GM23248 (cell line): ENCODE measurements at regions not wholly inside any gene's neighbourhood (a gene's known extent, or its start where the extent isn't known, plus 50 kb on each side); places are given as distances from the start of the nearest gene placed in this dataset.
A peak's percentile ranks its signal among the peaks of the same experiment; 100 is the strongest.

Source experiments
- DNase-seq: peaks from one replicate; pipeline ENCODE4 v3.0.0-alpha.2; 2015
- H2AFZ ChIP-seq: fragments of 200-600 bp; sonication (generic); 2 replicates; pipeline ENCODE4 v1.6.1; 2016; ENCODE audit warnings: antibody characterized with exemption
- H3F3A ChIP-seq: fragments of 200-600 bp; sonication (generic); 2 replicates; pipeline ENCODE4 v1.6.1; 2016; ENCODE audit warnings: mild to moderate bottlenecking, antibody characterized with exemption, mixed run types; ENCODE audit not compliant: insufficient read depth
- H3K27ac ChIP-seq: fragments of 200-600 bp; sonication (generic); 2 replicates; pipeline ENCODE4 v1.5.1; 2016; ENCODE audit warnings: mild to moderate bottlenecking
- H3K27me3 ChIP-seq: fragments of 200-600 bp; sonication (generic); replicated peaks from 2 replicates; pipeline ENCODE4 v1.6.1; 2016; ENCODE audit warnings: mild to moderate bottlenecking; ENCODE audit not compliant: insufficient read depth
- H3K36me3 ChIP-seq: fragments of 200-600 bp; sonication (generic); 2 replicates; pipeline ENCODE4 v1.6.1; 2016; ENCODE audit warnings: low read depth, mild to moderate bottlenecking
- H3K4me1 ChIP-seq: fragments of 200-600 bp; sonication (generic); 2 replicates; pipeline ENCODE4 v1.6.1; 2016; ENCODE audit warnings: mild to moderate bottlenecking; ENCODE audit not compliant: insufficient read depth
- H3K4me2 ChIP-seq: fragments of 200-600 bp; sonication (generic); one replicate; pipeline ENCODE4 v1.6.1; 2016; ENCODE audit warnings: mild to moderate bottlenecking; ENCODE audit not compliant: unreplicated experiment
- H3K4me3 ChIP-seq: fragments of 200-600 bp; sonication (generic); 2 replicates; pipeline ENCODE4 v1.5.1; 2016; ENCODE audit warnings: mild to moderate bottlenecking
- H3K79me2 ChIP-seq: fragments of 200-600 bp; sonication (generic); 2 replicates; pipeline ENCODE4 v1.6.1; 2016; ENCODE audit warnings: mild to moderate bottlenecking; ENCODE audit not compliant: insufficient read depth
- H3K9ac ChIP-seq: fragments of 200-600 bp; sonication (generic); 2 replicates; pipeline ENCODE4 v1.6.1; 2016; ENCODE audit warnings: mild to moderate bottlenecking
- H3K9me2 ChIP-seq: fragments of 200-600 bp; sonication (generic); 2 replicates; pipeline ENCODE4 v1.6.1; 2016; ENCODE audit warnings: mixed run types, mild to moderate bottlenecking, moderate library complexity; ENCODE audit not compliant: insufficient read depth
- H3K9me3 ChIP-seq: fragments of 200-600 bp; sonication (generic); one replicate; pipeline ENCODE4 v1.6.1; 2017; ENCODE audit warnings: low read depth
- H4K20me1 ChIP-seq: fragments of 200-600 bp; sonication (generic); 2 replicates; pipeline ENCODE4 v1.6.0; 2016; ENCODE audit not compliant: insufficient read depth
- EZH2 ChIP-seq: fragments of 200-600 bp; sonication (generic); IDR thresholded peaks from 2 replicates; pipeline ENCODE4 v1.6.1; 2018; ENCODE audit warnings: antibody characterized with exemption, mild to moderate bottlenecking; ENCODE audit not compliant: insufficient read depth, poor library complexity, severe bottlenecking
- EZH2phosphoT487 ChIP-seq: fragments of 200-600 bp; sonication (generic); IDR thresholded peaks from 2 replicates; pipeline ENCODE4 v1.6.1; 2018; ENCODE audit warnings: antibody characterized with exemption, moderate library complexity, mild to moderate bottlenecking, low read depth; ENCODE audit not compliant: insufficient read depth
- WGBS, 2 experiments: methylation state at CpG; one replicate each; pipeline ENCODE4 v1.1.6; 2015 to 2017; ENCODE audit warnings: low lambda C conversion rate in 2 of 2, low coverage in 1 of 2; ENCODE audit errors: missing lambda C conversion rate in 2 of 2; 5-methylcytosine and 5-hydroxymethylcytosine counted together
- in situ Hi-C: fragments of 300-500 bp; cut with MboI; formaldehyde crosslinking; loops from 2 replicates; pipeline ENCODE4 v1.15.0; 2020

- peaks cover 31% of the 10 kb centered on the region for H3K4me1 ChIP-seq
- DNase-seq = peak; percentile 64
- TF ChIP-seq EZH2 (no peak), EZH2phosphoT487 (0 out of 2 replicates have a peak, but pooled peaks have one; percentile 53)
- peaks cover 33% of the 10 kb centered on the region for H3F3A ChIP-seq
- H3K9me3 ChIP-seq = no peaks in the 10 kb centered on the region
- H3K9ac ChIP-seq = no peak overlapping the region
- no peaks in the 10 kb centered on the region for H3K9me2 ChIP-seq
- H3K36me3 ChIP-seq = no peaks in the 10 kb centered on the region
- no peaks in the 10 kb centered on the region for H3K27me3 ChIP-seq
- in situ Hi-C loops = loop anchor here (25.0 kb wide), 1 partner anchor 546 kb away; no protein-coding TSS in a partner anchor
- H3K4me3 ChIP-seq = no peak overlapping the region
- peak overlapping the region; percentile 13; the same call in 1 of the 2 replicates for H3K27ac ChIP-seq
- H4K20me1 ChIP-seq = no peaks in the 10 kb centered on the region
- H2AFZ ChIP-seq = no peak overlapping the region
- peak overlapping the region; percentile 14 for H3K4me2 ChIP-seq
- no peaks in the 10 kb centered on the region for H3K79me2 ChIP-seq
- 31 to 34% methylated on average over 3 of the region's 3 CpGs for WGBS, 2 experiments
Measured at GRCh38 chr6:9532621-9533557, 882.0 kb downstream of the TFAP2A start.

GRCh38 chr6:9527679-9528286, 887.1 kb downstream of the TFAP2A start:
- H3K4me2 ChIP-seq = no peak overlapping the region
- H3K4me3 ChIP-seq = no peak overlapping the region
- TF ChIP-seq EZH2phosphoT487 (no peak), EZH2 (no peak)
- DNase-seq = peak; percentile 1
- H2AFZ ChIP-seq = 0 out of 2 replicates have a peak overlapping the region, but pooled peaks have one; percentile 3
- H4K20me1 ChIP-seq = no peaks in the 10 kb centered on the region
- no peaks in the 10 kb centered on the region for H3K9me3 ChIP-seq
- H3K4me1 ChIP-seq = peaks cover 19% of the 10 kb centered on the region
- H3K27me3 ChIP-seq = no peaks in the 10 kb centered on the region
- H3F3A ChIP-seq = peaks cover 19% of the 10 kb centered on the region
- no peaks in the 10 kb centered on the region for H3K79me2 ChIP-seq
- no peaks in the 10 kb centered on the region for H3K9me2 ChIP-seq
- 42 to 49% methylated on average over 4 of the region's 4 CpGs for WGBS, 2 experiments
- H3K9ac ChIP-seq = no peak overlapping the region
- in situ Hi-C loops = loop anchor here (25.0 kb wide), 1 partner anchor 540 kb away; no protein-coding TSS in a partner anchor
- H3K36me3 ChIP-seq = no peaks in the 10 kb centered on the region
- no peak overlapping the region for H3K27ac ChIP-seq

- H3K4me1 ChIP-seq = peaks cover 45% of the 10 kb centered on the region
- no peaks in the 10 kb centered on the region for H3K79me2 ChIP-seq
- H3K36me3 ChIP-seq = no peaks in the 10 kb centered on the region
- H3K4me3 ChIP-seq = no peak overlapping the region
- DNase-seq = peak; percentile 94
- H3K9me3 ChIP-seq = no peaks in the 10 kb centered on the region
- H3K9ac ChIP-seq = peak overlapping the region; percentile 19; the same call in 1 of the 2 replicates
- H4K20me1 ChIP-seq = no peaks in the 10 kb centered on the region
- H2AFZ ChIP-seq = no peak overlapping the region
- no peaks in the 10 kb centered on the region for H3K27me3 ChIP-seq
- TF ChIP-seq EZH2 = no peak
- TF ChIP-seq EZH2phosphoT487 = no peak
- H3K4me2 ChIP-seq = peak overlapping the region; percentile 54
- peak overlapping the region; percentile 58 for H3K27ac ChIP-seq
- H3K9me2 ChIP-seq = no peaks in the 10 kb centered on the region
- peaks cover 34% of the 10 kb centered on the region for H3F3A ChIP-seq
- in situ Hi-C loops = no loop called here
Measured at GRCh38 chr6:9523462-9523861, 891.4 kb downstream of the TFAP2A start.

GRCh38 chr6:9522101-9522500, 892.8 kb downstream of the TFAP2A start:
- Histone ChIP-seq H3F3A (peaks cover 34% of the 10 kb centered on the region), H2AFZ (no peak overlapping the region), H4K20me1 (no peaks in the 10 kb centered on the region), H3K4me1 (peaks cover 45% of the 10 kb centered on the region), H3K27ac (no peak overlapping the region), H3K9me2 (no peaks in the 10 kb centered on the region), H3K79me2 (no peaks in the 10 kb centered on the region), H3K9ac (no peak overlapping the region), H3K4me3 (no peak overlapping the region), H3K4me2 (no peak overlapping the region), H3K36me3 (no peaks in the 10 kb centered on the region), H3K27me3 (no peaks in the 10 kb centered on the region), H3K9me3 (no peaks in the 10 kb centered on the region)
- 83 to 86% methylated on average over 3 of the region's 3 CpGs for WGBS, 2 experiments
- in situ Hi-C loops = no loop called here
- TF ChIP-seq EZH2 = no peak
- TF ChIP-seq EZH2phosphoT487 = no peak
- DNase-seq = no peak
